ENCODE measurements at regions not wholly inside any gene's neighbourhood (a gene's known extent, or its start where the extent isn't known, plus 50 kb on each side); places are given as distances from the start of the nearest gene placed in this dataset.

- ATAC-seq (ENCODE audit: poor library complexity) = no peak
- Mint-ChIP-seq H3K4me1 (ENCODE audit: low read depth) (no peaks in the 10 kb centered on the region), H3K27me3 (no peaks in the 10 kb centered on the region), H3K4me3 (no peak overlapping the region), H3K9me3 (no peaks in the 10 kb centered on the region), H3K27ac (no peak overlapping the region), H3K36me3 (ENCODE audit: low read depth) (no peaks in the 10 kb centered on the region)
- Histone ChIP-seq H3K4me3 (ENCODE audit: low read length) (no peak overlapping the region), H3K27me3 (ENCODE audit: control insufficient read depth in 1 of 2, insufficient read depth in 2 of 2, low read length in 2 of 2) (no peaks in the 10 kb centered on the region), H3K27ac (ENCODE audit: low read depth in 1 of 2, low read length in 2 of 2) (no peak overlapping the region), H3K9me3 (ENCODE audit: control insufficient read depth in 1 of 2, insufficient read depth in 1 of 2, low read length in 2 of 2) (no peaks in the 10 kb centered on the region), H3K36me3 (ENCODE audit: insufficient read depth, low read length) (no peaks in the 10 kb centered on the region), H3K4me1 (ENCODE audit: insufficient read depth, low read length) (no peaks in the 10 kb centered on the region)
- no peak for TF ChIP-seq CTCF (IDR thresholded peaks at IDR 0.05)
- ChIA-PET POLR2A (no interaction called here), CTCF (no interaction called here)
- no peak for DNase-seq
- intact Hi-C loops (cut with DNase I, micrococcal nuclease) = no loop called here
Observed at GRCh38 chr3:197420115-197420514, 121.7 kb upstream of the DLG1 start.

GRCh38 chr3:197419696-197420095, 121.3 kb upstream of the DLG1 start:
- H3K4me1 ChIP-seq (ENCODE audit: insufficient read depth, low read length) = no peaks in the 10 kb centered on the region
- no peaks in the 10 kb centered on the region for H3K9me3 ChIP-seq (ENCODE audit: control insufficient read depth in 1 of 2, insufficient read depth in 1 of 2, low read length in 2 of 2)
- no peaks in the 10 kb centered on the region for H3K27me3 ChIP-seq (ENCODE audit: control insufficient read depth in 1 of 2, insufficient read depth in 2 of 2, low read length in 2 of 2)
- no peak overlapping the region for H3K4me3 Mint-ChIP-seq
- DNase-seq = no peak
- TF ChIP-seq CTCF (IDR thresholded peaks at IDR 0.05) = no peak
- CTCF ChIA-PET = no interaction called here
- POLR2A ChIA-PET = no interaction called here
- H3K4me1 Mint-ChIP-seq (ENCODE audit: low read depth) = no peaks in the 10 kb centered on the region
- intact Hi-C loops (cut with DNase I, micrococcal nuclease) = no loop called here
- no peaks in the 10 kb centered on the region for H3K36me3 Mint-ChIP-seq (ENCODE audit: low read depth)
- no peaks in the 10 kb centered on the region for H3K27me3 Mint-ChIP-seq
- ATAC-seq (ENCODE audit: poor library complexity) = no peak
- no peaks in the 10 kb centered on the region for H3K9me3 Mint-ChIP-seq
- no peak overlapping the region for H3K27ac ChIP-seq (ENCODE audit: low read depth in 1 of 2, low read length in 2 of 2)
- no peak overlapping the region for H3K4me3 ChIP-seq (ENCODE audit: low read length)
- H3K27ac Mint-ChIP-seq = no peak overlapping the region
- H3K36me3 ChIP-seq (ENCODE audit: insufficient read depth, low read length) = no peaks in the 10 kb centered on the region

- ChIA-PET CTCF (no interaction called here), POLR2A (no interaction called here)
- H3K4me1 ChIP-seq (ENCODE audit: insufficient read depth, low read length) = no peaks in the 10 kb centered on the region
- ATAC-seq (ENCODE audit: poor library complexity) (no peak), DNase-seq (no peak)
- no peak for TF ChIP-seq CTCF (IDR thresholded peaks at IDR 0.05)
- no peaks in the 10 kb centered on the region for H3K36me3 ChIP-seq (ENCODE audit: insufficient read depth, low read length)
- Mint-ChIP-seq H3K36me3 (ENCODE audit: low read depth) (no peaks in the 10 kb centered on the region), H3K27ac (no peak overlapping the region), H3K4me1 (ENCODE audit: low read depth) (no peaks in the 10 kb centered on the region), H3K4me3 (no peak overlapping the region), H3K9me3 (no peaks in the 10 kb centered on the region), H3K27me3 (no peaks in the 10 kb centered on the region)
- no peaks in the 10 kb centered on the region for H3K27me3 ChIP-seq (ENCODE audit: control insufficient read depth in 1 of 2, insufficient read depth in 2 of 2, low read length in 2 of 2)
- no peaks in the 10 kb centered on the region for H3K9me3 ChIP-seq (ENCODE audit: control insufficient read depth in 1 of 2, insufficient read depth in 1 of 2, low read length in 2 of 2)
- intact Hi-C loops (cut with DNase I, micrococcal nuclease) = no loop called here
- no peak overlapping the region for H3K4me3 ChIP-seq (ENCODE audit: low read length)
- H3K27ac ChIP-seq (ENCODE audit: low read depth in 1 of 2, low read length in 2 of 2) = no peak overlapping the region
Observed at GRCh38 chr3:197417911-197418618, 119.7 kb upstream of the DLG1 start.
